Lung (tissue), 11 donors: ENCODE measurements at regions not wholly inside any gene's neighbourhood (a gene's known extent, or its start where the extent isn't known, plus 50 kb on each side); places are given as distances from the start of the nearest gene placed in this dataset.

Source experiments
- ATAC-seq: fragments of 200-7000 bp; cut with Tn5 transposase; one replicate; pipeline ENCODE4 v1.9.1; 2020; ENCODE audit warnings: moderate number of reproducible peaks; ENCODE audit not compliant: insufficient read depth, low FRiP score
- DNase-seq, 3 donors: peaks; one replicate each; pipeline ENCODE4 v3.0.0-alpha.2; 2013 to 2017
- H3K27ac ChIP-seq, 2 donors: one replicate each; pipeline ENCODE4 v1.5.1; 2013; ENCODE audit warnings: mild to moderate bottlenecking in 2 of 2, moderate library complexity in 2 of 2, control low read depth in 1 of 2, inconsistent platforms in 1 of 2, low read depth in 1 of 2, low read length in 1 of 2
- H3K27me3 ChIP-seq, 3 donors: one replicate each; pipeline ENCODE4 v1.5.1; 2013; ENCODE audit warnings: low read length in 2 of 3; ENCODE audit not compliant: control insufficient read depth in 3 of 3, insufficient read depth in 3 of 3
- H3K36me3 ChIP-seq, 4 donors: one replicate each; pipeline ENCODE4 v1.5.1; 2013; ENCODE audit warnings: low read length in 4 of 4, mild to moderate bottlenecking in 1 of 4, moderate library complexity in 1 of 4; ENCODE audit not compliant: control insufficient read depth in 4 of 4, insufficient read depth in 4 of 4
- H3K4me1 ChIP-seq, 5 donors: one replicate each; pipeline ENCODE4 v1.5.1; 2013; ENCODE audit warnings: low read length in 5 of 5, mild to moderate bottlenecking in 2 of 5, moderate library complexity in 1 of 5; ENCODE audit not compliant: control insufficient read depth in 5 of 5, insufficient read depth in 5 of 5
- H3K4me3 ChIP-seq: one replicate; pipeline ENCODE4 v1.5.1; 2013; ENCODE audit warnings: mild to moderate bottlenecking, control low read depth, moderate library complexity
- H3K9ac ChIP-seq, 2 donors: one replicate each; pipeline ENCODE4 v1.5.1; 2013; ENCODE audit warnings: low read length in 2 of 2, control low read depth in 1 of 2; ENCODE audit not compliant: insufficient read depth in 1 of 2
- H3K9me3 ChIP-seq, 4 donors: one replicate each; pipeline ENCODE4 v1.5.1; 2013; ENCODE audit warnings: low read length in 3 of 4, mild to moderate bottlenecking in 1 of 4, moderate library complexity in 1 of 4; ENCODE audit not compliant: control insufficient read depth in 4 of 4, insufficient read depth in 3 of 4
- WGBS, 2 donors: extraction: QIAGEN DNeasy Blood & Tissue Kit; methylation state at CpG; one replicate each; pipeline ENCODE4 v1.1.7; 2013; 5-methylcytosine and 5-hydroxymethylcytosine counted together
- TF ChIP-seq, protein P1 (sequence below): IDR thresholded peaks from 2 replicates; pipeline ENCODE4 v1.5.1; 2012; ENCODE audit warnings: mild to moderate bottlenecking; ENCODE audit errors: control extremely low read depth, extremely low read depth
- donor health status: control.
- donor health status: control.
- donor health status: Bipolar disorder and iron deficiency.
- donor health status: healthy.
- donor health status: DM: yes; HTN: yes; CAD: no.

DNA sequence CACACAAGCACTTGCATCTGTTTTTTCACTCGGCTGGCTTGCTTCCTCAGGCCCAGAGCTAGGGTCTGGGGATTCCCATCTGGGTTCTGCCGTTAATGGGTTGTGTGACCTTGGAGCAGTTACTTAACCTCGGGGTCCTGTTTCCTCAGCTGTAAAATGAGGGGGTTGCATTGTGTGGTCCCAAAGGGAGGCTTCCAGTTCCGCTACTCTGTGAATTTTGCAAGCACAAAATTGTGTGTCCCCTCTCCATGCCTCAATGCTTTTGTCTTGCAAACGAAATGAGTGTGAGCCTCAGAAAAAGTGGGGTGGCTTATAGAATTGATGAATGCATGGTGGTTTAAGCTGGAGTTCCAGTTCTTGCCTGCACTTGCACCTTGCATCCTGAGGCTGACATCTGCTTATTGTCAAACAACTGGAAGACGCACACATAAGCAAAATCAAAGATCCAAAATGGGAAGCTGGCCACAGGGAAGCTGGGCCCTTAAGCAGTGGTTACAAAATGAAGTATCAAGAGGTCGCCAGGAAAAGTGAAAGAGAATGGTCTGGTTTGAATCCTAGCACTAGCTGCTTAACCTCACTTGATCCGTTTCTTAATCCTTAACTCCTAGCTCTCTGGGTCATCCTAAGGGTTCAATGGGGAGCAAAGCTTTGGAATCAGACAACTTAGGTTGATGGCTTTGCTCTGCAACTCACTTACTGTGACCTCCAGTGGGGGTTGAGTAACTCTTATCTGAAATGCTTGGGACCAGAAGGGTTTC is 490.6 kb downstream of the DHX35 start:
- H3K27ac ChIP-seq, result no peak overlapping the region

DNA sequence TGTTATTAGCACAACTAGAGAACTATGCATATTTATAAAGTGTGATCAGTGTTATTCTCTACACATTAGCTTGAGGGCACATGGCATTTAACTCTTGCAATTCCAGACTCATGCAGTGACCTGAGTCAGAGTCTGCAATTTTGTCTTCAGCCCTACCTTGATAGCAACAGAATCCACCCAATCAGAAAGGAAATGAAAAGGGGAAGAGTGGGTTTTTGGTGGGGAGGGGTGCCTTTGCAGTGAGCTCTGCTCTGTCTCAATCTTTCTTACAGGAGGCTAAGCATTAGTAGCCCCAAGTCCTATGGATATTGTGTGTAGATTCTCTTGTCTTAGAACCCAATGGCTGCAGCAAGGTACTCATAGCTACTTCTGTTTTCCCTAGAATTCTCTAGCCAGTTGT is 489.2 kb downstream of the DHX35 start:
- H3K9me3 ChIP-seq, result no peaks in the 10 kb centered on the region
- DNase-seq (no peak), ATAC-seq (no peak)
- TF ChIP-seq, protein P1, sequence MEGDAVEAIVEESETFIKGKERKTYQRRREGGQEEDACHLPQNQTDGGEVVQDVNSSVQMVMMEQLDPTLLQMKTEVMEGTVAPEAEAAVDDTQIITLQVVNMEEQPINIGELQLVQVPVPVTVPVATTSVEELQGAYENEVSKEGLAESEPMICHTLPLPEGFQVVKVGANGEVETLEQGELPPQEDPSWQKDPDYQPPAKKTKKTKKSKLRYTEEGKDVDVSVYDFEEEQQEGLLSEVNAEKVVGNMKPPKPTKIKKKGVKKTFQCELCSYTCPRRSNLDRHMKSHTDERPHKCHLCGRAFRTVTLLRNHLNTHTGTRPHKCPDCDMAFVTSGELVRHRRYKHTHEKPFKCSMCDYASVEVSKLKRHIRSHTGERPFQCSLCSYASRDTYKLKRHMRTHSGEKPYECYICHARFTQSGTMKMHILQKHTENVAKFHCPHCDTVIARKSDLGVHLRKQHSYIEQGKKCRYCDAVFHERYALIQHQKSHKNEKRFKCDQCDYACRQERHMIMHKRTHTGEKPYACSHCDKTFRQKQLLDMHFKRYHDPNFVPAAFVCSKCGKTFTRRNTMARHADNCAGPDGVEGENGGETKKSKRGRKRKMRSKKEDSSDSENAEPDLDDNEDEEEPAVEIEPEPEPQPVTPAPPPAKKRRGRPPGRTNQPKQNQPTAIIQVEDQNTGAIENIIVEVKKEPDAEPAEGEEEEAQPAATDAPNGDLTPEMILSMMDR, result no peak
- H3K4me3 ChIP-seq, result no peak overlapping the region
- H3K9ac ChIP-seq, result no peak overlapping the region
- no peak overlapping the region for H3K27ac ChIP-seq
- no peaks in the 10 kb centered on the region for H3K36me3 ChIP-seq
- no peaks in the 10 kb centered on the region for H3K27me3 ChIP-seq
- H3K4me1 ChIP-seq, result peaks cover 0 to 3% (median 0%) of the 10 kb centered on the region in 5 donors

More for the DNA sequence above, 490.6 kb downstream of the DHX35 start:
- TF ChIP-seq, protein P1, result no peak
- Histone ChIP-seq H3K4me3 (no peak overlapping the region), H3K36me3 (no peaks in the 10 kb centered on the region), H3K9me3 (no peaks in the 10 kb centered on the region), H3K9ac (no peak overlapping the region), H3K4me1 (peaks cover 0 to 3% (median 0%) of the 10 kb centered on the region in 5 donors), H3K27me3 (no peaks in the 10 kb centered on the region)
- ATAC-seq (no peak), DNase-seq (peak in 1 of 3 donors; percentile 22)
- 78 to 85% methylated on average over 8 of the region's 8 CpGs for WGBS, 2 donors

DNA sequence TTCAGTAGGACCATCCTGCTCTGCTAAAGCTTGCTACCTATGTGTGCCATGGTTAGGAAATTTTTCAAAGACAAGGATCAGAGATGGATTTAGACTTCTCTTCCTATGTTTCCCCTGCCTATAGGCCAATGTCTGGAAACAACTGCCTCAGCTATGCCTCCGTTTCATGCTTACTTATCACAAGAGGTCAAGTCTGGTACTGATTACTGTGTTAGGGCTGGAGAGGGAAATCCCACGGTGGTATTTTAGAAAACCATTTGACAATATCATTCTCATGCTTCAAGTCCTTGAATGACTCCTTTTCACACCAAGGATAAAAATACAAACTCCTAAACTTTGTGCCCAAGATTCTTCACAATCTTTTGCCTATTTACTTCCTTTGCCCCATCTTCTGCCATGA is 484.3 kb downstream of the DHX35 start:
- Histone ChIP-seq H3K9me3 (no peaks in the 10 kb centered on the region), H3K27ac (no peak overlapping the region), H3K27me3 (no peaks in the 10 kb centered on the region), H3K9ac (no peak overlapping the region), H3K36me3 (no peaks in the 10 kb centered on the region), H3K4me1 (no peaks in the 10 kb centered on the region), H3K4me3 (no peak overlapping the region)
- TF ChIP-seq, protein P1, result no peak
- ATAC-seq (no peak), DNase-seq (no peak)
- 38 to 84% methylated on average over 2 of the region's 2 CpGs for WGBS, 2 donors

DNA sequence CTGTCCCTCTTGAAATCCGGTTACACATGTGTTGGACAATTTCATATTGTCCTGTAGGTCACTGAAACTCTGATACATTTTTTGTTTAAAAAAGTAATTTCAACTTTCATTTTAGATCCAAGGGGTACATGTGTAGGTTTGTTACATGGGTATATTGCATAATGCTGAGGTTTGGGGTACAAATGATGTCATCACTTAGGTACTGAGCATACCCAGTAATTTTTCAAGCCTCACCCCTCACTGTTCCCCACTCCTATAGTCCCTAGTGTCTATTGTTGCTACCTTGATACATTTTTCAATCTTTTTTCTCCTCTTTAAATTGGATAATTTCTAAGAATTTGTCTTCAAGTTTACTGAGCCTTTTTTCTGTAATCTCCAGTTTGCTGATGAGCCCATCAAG is 483.0 kb downstream of the DHX35 start:
- H3K4me3 ChIP-seq, result no peak overlapping the region
- H3K4me1 ChIP-seq, result no peaks in the 10 kb centered on the region
- 92 to 97% methylated on average over 1 of the region's 1 CpG for WGBS, 2 donors
- ATAC-seq (no peak), DNase-seq (no peak)
- H3K27me3 ChIP-seq, result no peaks in the 10 kb centered on the region
- no peak overlapping the region for H3K9ac ChIP-seq
- H3K36me3 ChIP-seq, result no peaks in the 10 kb centered on the region
- no peak overlapping the region for H3K27ac ChIP-seq
- TF ChIP-seq, protein P1, result no peak
- H3K9me3 ChIP-seq, result no peaks in the 10 kb centered on the region
